Body of pancreas (tissue), 4 donors: ENCODE measurements at regions not wholly inside any gene's neighbourhood (a gene's known extent, or its start where the extent isn't known, plus 50 kb on each side); places are given as distances from the start of the nearest gene placed in this dataset.
"Not testable (repeated sequence)": the region's sequence is repeated elsewhere in the genome, so short reads cannot be mapped to it uniquely, and the experiment has no call there.

Experiments used
- ATAC-seq: fragments of 150-250 bp; one replicate; pipeline ENCODE4 v1.9.1; 2016
- DNase-seq, 4 donors: peaks; one replicate each; pipeline ENCODE4 v3.0.0-alpha.2; 2019
- H3K27ac ChIP-seq, 4 donors: fragments of 200-600 bp; sonication (generic); 1 replicate in 3 of 4; 2 replicates in 1 of 4; pipeline versions ENCODE4 v1.5.1 to v1.6.1; 2016 to 2019; ENCODE audit warnings: mild to moderate bottlenecking in 1 of 4, mixed read lengths in 1 of 4, moderate library complexity in 1 of 4
- H3K27me3 ChIP-seq, 2 donors: fragments of 200-600 bp; sonication (generic); one replicate each; pipeline ENCODE4 v1.6.0; 2016; ENCODE audit warnings: mild to moderate bottlenecking in 1 of 2
- H3K36me3 ChIP-seq, 2 donors: fragments of 200-600 bp; sonication (generic); replicated peaks in 1 of 2; 2 replicates each; pipeline ENCODE4 v1.5.1; 2016; ENCODE audit warnings: low read depth in 2 of 2; ENCODE audit not compliant: insufficient read depth in 1 of 2
- H3K4me1 ChIP-seq: fragments of 200-600 bp; sonication (generic); one replicate; pipeline ENCODE4 v1.6.0; 2016
- H3K4me3 ChIP-seq, 2 donors: fragments of 200-600 bp; sonication (generic); 1 replicate in 1 of 2; 2 replicates in 1 of 2; pipeline ENCODE4 v1.5.1; 2016 to 2019
- H3K9me3 ChIP-seq, 3 donors: fragments of 200-600 bp; sonication (generic); 1 replicate in 2 of 3; 2 replicates in 1 of 3; pipeline ENCODE4 v1.5.1; 2016
- CTCF ChIP-seq, 7 experiments: fragments of 450-650 bp in 4 of 7; fragments of 200-600 bp in 3 of 7; sonication (generic) in 3 of 7; IDR thresholded peaks; one replicate each; pipeline ENCODE4 v1.5.1; 2016 to 2019; ENCODE audit warnings: antibody characterized with exemption in 7 of 7
- POLR2A ChIP-seq, 3 donors: fragments of 450-650 bp; IDR thresholded peaks; one replicate each; pipeline ENCODE4 v1.6.1; 2016; ENCODE audit warnings: antibody characterized with exemption in 3 of 3, mild to moderate bottlenecking in 2 of 3
- WGBS, 2 donors: methylation state at CpG; one replicate each; pipeline ENCODE4 v1.1.5; 2017; 5-methylcytosine and 5-hydroxymethylcytosine counted together
- intact Hi-C: fragments of 100-400 bp; cut with DNase I; formaldehyde crosslinking; loops from one replicate; pipeline ENCODE4 v1.15.1; 2023

- 82 to 89% methylated on average over 1 of the region's 1 CpG for WGBS, 2 donors
- Histone ChIP-seq H3K27ac (no peak overlapping the region), H3K4me1 (no peaks in the 10 kb centered on the region), H3K9me3 (no peaks in the 10 kb centered on the region), H3K27me3 (no peaks in the 10 kb centered on the region), H3K4me3 (no peak overlapping the region), H3K36me3 (no peaks in the 10 kb centered on the region)
- intact Hi-C loops: no loop called here
- DNase-seq: no peak
- ATAC-seq: no peak
- TF ChIP-seq POLR2A (IDR thresholded peaks at IDR 0.05): no peak
- TF ChIP-seq CTCF (IDR thresholded peaks at IDR 0.05): no peak
Measured at GRCh38 chr7:81865754-81866153, 95.9 kb upstream of the HGF start.

- DNase-seq (no peak), ATAC-seq (no peak)
- intact Hi-C loops: no loop called here
- Histone ChIP-seq H3K4me3 (no peak overlapping the region), H3K4me1 (no peaks in the 10 kb centered on the region), H3K36me3 (no peaks in the 10 kb centered on the region), H3K27me3 (no peaks in the 10 kb centered on the region), H3K27ac (no peak overlapping the region), H3K9me3 (no peaks in the 10 kb centered on the region)
- no peak for TF ChIP-seq CTCF (IDR thresholded peaks at IDR 0.05)
- no peak for TF ChIP-seq POLR2A (IDR thresholded peaks at IDR 0.05)
- 55 to 62% methylated on average over 4 of the region's 4 CpGs for WGBS, 2 donors
Measured at GRCh38 chr7:81859433-81859832, 89.6 kb upstream of the HGF start.

GRCh38 chr7:81858820-81859219 is 89.0 kb upstream of the HGF start:
- intact Hi-C loops, H3K27ac ChIP-seq, H3K4me1 ChIP-seq, H3K4me3 ChIP-seq, H3K9me3 ChIP-seq, H3K36me3 ChIP-seq, H3K27me3 ChIP-seq, ATAC-seq, DNase-seq: not testable (repeated sequence)
- WGBS, 2 donors: 58 to 59% methylated on average over 5 of the region's 5 CpGs

GRCh38 chr7:81857385-81857784 is 87.5 kb upstream of the HGF start:
- Histone ChIP-seq H3K27ac (no peak overlapping the region), H3K9me3 (no peaks in the 10 kb centered on the region), H3K4me3 (no peak overlapping the region), H3K27me3 (no peaks in the 10 kb centered on the region), H3K4me1 (no peaks in the 10 kb centered on the region), H3K36me3 (no peaks in the 10 kb centered on the region)
- WGBS, 2 donors: 55 to 67% methylated on average over 2 of the region's 2 CpGs
- no peak for ATAC-seq
- TF ChIP-seq POLR2A (IDR thresholded peaks at IDR 0.05): no peak
- DNase-seq: no peak
- intact Hi-C loops: no loop called here

GRCh38 chr7:81854518-81854917 is 84.7 kb upstream of the HGF start:
- 68 to 72% methylated on average over 2 of the region's 2 CpGs for WGBS, 2 donors
- Histone ChIP-seq H3K4me1 (no peaks in the 10 kb centered on the region), H3K4me3 (no peak overlapping the region), H3K27me3 (no peaks in the 10 kb centered on the region), H3K9me3 (no peaks in the 10 kb centered on the region), H3K27ac (no peak overlapping the region), H3K36me3 (no peaks in the 10 kb centered on the region)
- DNase-seq (no peak), ATAC-seq (no peak)
- intact Hi-C loops: no loop called here
- TF ChIP-seq CTCF (IDR thresholded peaks at IDR 0.05) (no peak), POLR2A (IDR thresholded peaks at IDR 0.05) (no peak)

GRCh38 chr7:81852701-81853100 is 82.9 kb upstream of the HGF start:
- Histone ChIP-seq H3K9me3 (no peaks in the 10 kb centered on the region), H3K4me1 (no peaks in the 10 kb centered on the region), H3K27ac (no peak overlapping the region), H3K36me3 (no peaks in the 10 kb centered on the region), H3K27me3 (no peaks in the 10 kb centered on the region), H3K4me3 (no peak overlapping the region)
- no peak for ATAC-seq
- TF ChIP-seq POLR2A (IDR thresholded peaks at IDR 0.05): no peak
- TF ChIP-seq CTCF (IDR thresholded peaks at IDR 0.05): no peak
- intact Hi-C loops: no loop called here
- no peak for DNase-seq
